ENCODE measurements at regions not wholly inside any gene's neighbourhood (a gene's known extent, or its start where the extent isn't known, plus 50 kb on each side); places are given as distances from the start of the nearest gene placed in this dataset.

DNA sequence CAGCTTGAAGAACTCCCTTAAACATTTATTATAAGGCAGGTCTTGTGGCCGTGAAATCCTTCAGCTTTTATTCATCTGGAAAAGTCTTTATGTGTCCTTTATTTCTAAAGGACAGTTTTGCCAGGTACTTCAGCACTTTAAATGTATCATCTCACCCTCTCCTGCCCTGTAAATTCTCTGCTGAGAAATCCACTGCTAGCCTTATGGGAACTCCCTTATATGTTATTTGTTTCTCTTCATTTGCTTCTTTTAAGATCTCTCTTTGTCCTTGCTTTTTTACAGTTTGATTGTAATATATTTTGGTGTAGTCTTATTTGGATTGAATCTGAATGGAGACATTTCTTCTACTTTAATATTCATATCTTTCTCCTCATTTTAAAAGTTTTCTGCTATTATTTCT lies 86.7 kb upstream of the RBMS3 start:
- Histone ChIP-seq H3K27me3 (ENCODE audit: insufficient read depth, low read length) (no peaks in the 10 kb centered on the region), H3K9me2 (ENCODE audit: low read depth, low read length) (no peaks in the 10 kb centered on the region), H3K4me2 (ENCODE audit: low read length) (no peak overlapping the region), H3F3A (ENCODE audit: insufficient read depth, low read length) (no peaks in the 10 kb centered on the region), H3K79me2 (ENCODE audit: insufficient read depth, low read length) (no peaks in the 10 kb centered on the region), H2AFZ (ENCODE audit: low read length) (no peak overlapping the region), H3K36me3 (ENCODE audit: insufficient read depth, low read length) (no peaks in the 10 kb centered on the region), H3K27ac (ENCODE audit: low read depth, low read length, poor library complexity, severe bottlenecking) (no peak overlapping the region), H3K4me1 (ENCODE audit: insufficient read depth, low read length, severe bottlenecking) (peaks cover 5% of the 10 kb centered on the region), H3K4me3 (ENCODE audit: low read depth, low read length, poor library complexity, severe bottlenecking) (no peak overlapping the region), H3K9me3 (ENCODE audit: low read length) (peaks cover 5% of the 10 kb centered on the region), H3K9ac (ENCODE audit: low read length) (no peak overlapping the region), H4K20me1 (ENCODE audit: insufficient read depth, low read length) (no peaks in the 10 kb centered on the region)
- no peak for TF ChIP-seq EZH2 (IDR thresholded peaks at IDR 0.05; ENCODE audit: borderline replicate concordance, low read length)
- TF ChIP-seq, protein P1, sequence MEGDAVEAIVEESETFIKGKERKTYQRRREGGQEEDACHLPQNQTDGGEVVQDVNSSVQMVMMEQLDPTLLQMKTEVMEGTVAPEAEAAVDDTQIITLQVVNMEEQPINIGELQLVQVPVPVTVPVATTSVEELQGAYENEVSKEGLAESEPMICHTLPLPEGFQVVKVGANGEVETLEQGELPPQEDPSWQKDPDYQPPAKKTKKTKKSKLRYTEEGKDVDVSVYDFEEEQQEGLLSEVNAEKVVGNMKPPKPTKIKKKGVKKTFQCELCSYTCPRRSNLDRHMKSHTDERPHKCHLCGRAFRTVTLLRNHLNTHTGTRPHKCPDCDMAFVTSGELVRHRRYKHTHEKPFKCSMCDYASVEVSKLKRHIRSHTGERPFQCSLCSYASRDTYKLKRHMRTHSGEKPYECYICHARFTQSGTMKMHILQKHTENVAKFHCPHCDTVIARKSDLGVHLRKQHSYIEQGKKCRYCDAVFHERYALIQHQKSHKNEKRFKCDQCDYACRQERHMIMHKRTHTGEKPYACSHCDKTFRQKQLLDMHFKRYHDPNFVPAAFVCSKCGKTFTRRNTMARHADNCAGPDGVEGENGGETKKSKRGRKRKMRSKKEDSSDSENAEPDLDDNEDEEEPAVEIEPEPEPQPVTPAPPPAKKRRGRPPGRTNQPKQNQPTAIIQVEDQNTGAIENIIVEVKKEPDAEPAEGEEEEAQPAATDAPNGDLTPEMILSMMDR (IDR thresholded peaks at IDR 0.05; ENCODE audit: low read length), result no peak

GRCh38 chr3:29195056-29195455 lies 85.8 kb upstream of the RBMS3 start:
- Histone ChIP-seq H4K20me1 (ENCODE audit: insufficient read depth, low read length) (no peaks in the 10 kb centered on the region), H3K9me2 (ENCODE audit: low read depth, low read length) (no peaks in the 10 kb centered on the region), H3F3A (ENCODE audit: insufficient read depth, low read length) (no peaks in the 10 kb centered on the region), H3K27ac (ENCODE audit: low read depth, low read length, poor library complexity, severe bottlenecking) (no peak overlapping the region), H3K4me1 (ENCODE audit: insufficient read depth, low read length, severe bottlenecking) (peaks cover 5% of the 10 kb centered on the region), H3K4me2 (ENCODE audit: low read length) (no peak overlapping the region), H3K9me3 (ENCODE audit: low read length) (peaks cover 5% of the 10 kb centered on the region), H2AFZ (ENCODE audit: low read length) (no peak overlapping the region), H3K4me3 (ENCODE audit: low read depth, low read length, poor library complexity, severe bottlenecking) (no peak overlapping the region), H3K79me2 (ENCODE audit: insufficient read depth, low read length) (no peaks in the 10 kb centered on the region), H3K9ac (ENCODE audit: low read length) (no peak overlapping the region), H3K27me3 (ENCODE audit: insufficient read depth, low read length) (no peaks in the 10 kb centered on the region), H3K36me3 (ENCODE audit: insufficient read depth, low read length) (no peaks in the 10 kb centered on the region)
- TF ChIP-seq EZH2 (IDR thresholded peaks at IDR 0.05; ENCODE audit: borderline replicate concordance, low read length), result no peak
- TF ChIP-seq, protein P1 (IDR thresholded peaks at IDR 0.05; ENCODE audit: low read length), result no peak

DNA sequence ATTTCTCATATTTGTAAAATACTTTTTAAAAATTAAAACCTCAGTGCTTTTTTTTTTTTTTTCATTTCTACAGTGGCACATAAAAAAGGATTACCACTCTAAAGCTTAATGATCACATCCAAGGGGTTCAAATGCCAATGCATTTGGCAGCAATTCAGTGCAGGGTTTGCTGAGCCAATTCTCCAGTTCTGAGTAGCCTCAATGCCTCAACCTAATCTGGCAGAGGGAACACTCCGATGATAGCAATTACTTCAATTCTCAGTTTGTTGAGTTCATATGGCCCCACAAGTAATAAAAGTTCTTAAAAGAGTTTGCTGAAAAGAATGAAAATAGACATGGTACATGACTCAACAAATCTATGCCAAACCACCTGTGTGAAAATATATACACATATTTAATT lies 79.3 kb upstream of the RBMS3 start:
- H3K4me3 ChIP-seq (ENCODE audit: low read depth, low read length, poor library complexity, severe bottlenecking), result no peak overlapping the region
- H4K20me1 ChIP-seq (ENCODE audit: insufficient read depth, low read length), result no peaks in the 10 kb centered on the region
- no peaks in the 10 kb centered on the region for H3F3A ChIP-seq (ENCODE audit: insufficient read depth, low read length)
- H3K36me3 ChIP-seq (ENCODE audit: insufficient read depth, low read length), result no peaks in the 10 kb centered on the region
- no peaks in the 10 kb centered on the region for H3K27me3 ChIP-seq (ENCODE audit: insufficient read depth, low read length)
- TF ChIP-seq, protein P1 (IDR thresholded peaks at IDR 0.05; ENCODE audit: low read length), result no peak
- no peak for TF ChIP-seq EZH2 (IDR thresholded peaks at IDR 0.05; ENCODE audit: borderline replicate concordance, low read length)
- H3K4me1 ChIP-seq (ENCODE audit: insufficient read depth, low read length, severe bottlenecking), result peaks cover 5% of the 10 kb centered on the region
- no peak overlapping the region for H3K27ac ChIP-seq (ENCODE audit: low read depth, low read length, poor library complexity, severe bottlenecking)
- H3K9me3 ChIP-seq (ENCODE audit: low read length), result no peaks in the 10 kb centered on the region
- H3K9me2 ChIP-seq (ENCODE audit: low read depth, low read length), result no peaks in the 10 kb centered on the region
- H3K79me2 ChIP-seq (ENCODE audit: insufficient read depth, low read length), result no peaks in the 10 kb centered on the region
- no peak overlapping the region for H3K9ac ChIP-seq (ENCODE audit: low read length)
- H2AFZ ChIP-seq (ENCODE audit: low read length), result no peak overlapping the region
- no peak overlapping the region for H3K4me2 ChIP-seq (ENCODE audit: low read length)
